SJSA1 (cell line): ENCODE measurements at regions not wholly inside any gene's neighbourhood (a gene's known extent, or its start where the extent isn't known, plus 50 kb on each side); places are given as distances from the start of the nearest gene placed in this dataset.
"Not testable (repeated sequence)": the region's sequence is repeated elsewhere in the genome, so short reads cannot be mapped to it uniquely, and the experiment has no call there.

Experiments used
- DNase-seq, 2 experiments: peaks; one replicate each; pipeline ENCODE4 v3.0.0-alpha.2; 2015 to 2020; ENCODE audit warnings: low spot score in 2 of 2, low read depth in 1 of 2
- H3K27ac ChIP-seq: fragments of 250-450 bp; sonication (Bioruptor Pico); 2 replicates; pipeline ENCODE4 v1.5.1; 2020; ENCODE audit warnings: mild to moderate bottlenecking, moderate library complexity
- H3K27me3 ChIP-seq: fragments of 250-450 bp; sonication (Bioruptor Pico); replicated peaks from 2 replicates; pipeline ENCODE4 v1.5.1; 2020; ENCODE audit warnings: mild to moderate bottlenecking, moderate library complexity
- H3K36me3 ChIP-seq: fragments of 250-450 bp; sonication (Bioruptor Pico); 2 replicates; pipeline ENCODE4 v1.5.1; 2020; ENCODE audit warnings: mild to moderate bottlenecking
- H3K4me1 ChIP-seq: fragments of 250-450 bp; sonication (Bioruptor Pico); replicated peaks from 2 replicates; pipeline ENCODE4 v1.6.1; 2021; ENCODE audit warnings: mild to moderate bottlenecking
- H3K4me3 ChIP-seq: fragments of 250-450 bp; sonication (Bioruptor Pico); 2 replicates; pipeline ENCODE4 v1.5.1; 2020; ENCODE audit warnings: mild to moderate bottlenecking
- H3K9me3 ChIP-seq: fragments of 250-450 bp; sonication (Bioruptor Pico); replicated peaks from 2 replicates; pipeline ENCODE4 v1.5.1; 2020; ENCODE audit warnings: mild to moderate bottlenecking

DNA sequence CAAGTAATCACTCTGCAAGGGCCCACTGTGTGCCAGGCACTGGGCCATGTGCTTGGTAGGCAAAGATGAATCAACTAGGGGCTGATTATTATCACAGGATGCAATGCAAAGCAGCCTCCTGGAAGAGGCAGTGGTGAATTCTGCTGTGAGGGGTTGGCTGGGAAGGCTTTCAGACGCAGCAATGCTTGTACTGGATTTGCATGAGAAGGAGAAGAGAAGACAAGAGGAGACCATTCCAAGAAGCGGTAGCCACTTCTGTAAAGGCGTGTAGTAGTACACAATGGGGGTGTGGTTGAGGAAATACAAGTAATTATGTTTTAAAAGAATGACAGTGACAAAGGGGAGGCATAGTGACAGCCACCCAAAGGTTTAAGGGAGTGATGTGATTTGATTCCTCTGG is 502.7 kb downstream of the PLCL1 start:
- no peaks in the 10 kb centered on the region for H3K36me3 ChIP-seq
- H3K9me3 ChIP-seq, result no peaks in the 10 kb centered on the region
- 0 out of 2 replicates have a peak, but pooled peaks cover 2% of the 10 kb centered on the region for H3K27me3 ChIP-seq
- H3K4me1 ChIP-seq, result no peaks in the 10 kb centered on the region
- no peak overlapping the region for H3K27ac ChIP-seq
- no peak for DNase-seq
- H3K4me3 ChIP-seq, result no peak overlapping the region

- no peak overlapping the region for H3K4me3 ChIP-seq
- no peak for DNase-seq
- no peak overlapping the region for H3K27ac ChIP-seq
- no peaks in the 10 kb centered on the region for H3K9me3 ChIP-seq
- no peaks in the 10 kb centered on the region for H3K4me1 ChIP-seq
- no peaks in the 10 kb centered on the region for H3K36me3 ChIP-seq
- H3K27me3 ChIP-seq, result 0 out of 2 replicates have a peak, but pooled peaks cover 2% of the 10 kb centered on the region
These were observed 500.5 kb downstream of the PLCL1 start for GRCh38 chr2:198304859-198305258.

GRCh38 chr2:198297350-198297749 is 493.0 kb downstream of the PLCL1 start:
- no peaks in the 10 kb centered on the region for H3K36me3 ChIP-seq
- H3K27me3 ChIP-seq, result no peaks in the 10 kb centered on the region; the same call in 1 of the 2 replicates
- H3K27ac ChIP-seq, result no peak overlapping the region
- H3K9me3 ChIP-seq, result no peaks in the 10 kb centered on the region
- H3K4me1 ChIP-seq, result no peaks in the 10 kb centered on the region
- no peak overlapping the region for H3K4me3 ChIP-seq
- no peak for DNase-seq

DNA sequence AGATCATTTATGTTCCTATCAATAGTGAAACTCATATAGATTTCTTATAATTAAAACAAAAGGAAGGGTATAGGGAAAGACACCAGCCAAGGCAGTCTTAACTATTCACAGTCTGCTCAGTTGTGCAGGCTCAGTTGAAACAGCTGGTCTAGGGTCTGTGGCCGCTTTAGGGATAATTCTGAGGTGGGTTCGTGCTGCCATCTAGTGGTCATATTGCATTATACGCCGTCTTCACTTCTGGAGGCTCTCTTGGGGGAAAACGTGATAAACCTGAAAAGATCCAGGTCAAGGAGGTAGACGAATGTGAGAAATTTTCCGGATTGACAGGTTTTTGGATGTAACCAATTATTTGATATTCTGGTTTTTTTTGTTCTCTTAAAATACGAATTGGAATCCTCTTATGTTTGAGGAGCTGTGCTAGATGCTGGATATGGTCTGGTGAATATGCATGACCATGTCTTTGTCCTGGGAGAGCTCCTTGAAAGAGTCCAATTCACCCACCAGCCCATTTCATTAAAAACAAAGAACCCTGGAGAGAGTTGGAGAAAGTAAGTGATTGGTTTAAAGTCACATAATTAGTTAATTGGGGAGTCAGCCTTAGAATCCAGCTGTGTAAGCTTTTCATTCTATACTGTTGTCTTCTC is 492.4 kb downstream of the PLCL1 start:
- H3K27me3 ChIP-seq, result no peaks in the 10 kb centered on the region; the same call in 1 of the 2 replicates
- no peaks in the 10 kb centered on the region for H3K4me1 ChIP-seq
- peak in 1 of 2 experiments; percentile 37 for DNase-seq
- H3K9me3 ChIP-seq, result no peaks in the 10 kb centered on the region
- no peak overlapping the region for H3K27ac ChIP-seq
- no peaks in the 10 kb centered on the region for H3K36me3 ChIP-seq
- no peak overlapping the region for H3K4me3 ChIP-seq

- no peaks in the 10 kb centered on the region for H3K4me1 ChIP-seq
- no peak overlapping the region for H3K4me3 ChIP-seq
- H3K27me3 ChIP-seq, result no peaks in the 10 kb centered on the region; the same call in 1 of the 2 replicates
- H3K27ac ChIP-seq, result no peak overlapping the region
- H3K36me3 ChIP-seq, result no peaks in the 10 kb centered on the region
- no peak for DNase-seq
- no peaks in the 10 kb centered on the region for H3K9me3 ChIP-seq
These were observed 488.9 kb downstream of the PLCL1 start for GRCh38 chr2:198293281-198293680.

- no peaks in the 10 kb centered on the region for H3K4me1 ChIP-seq
- no peaks in the 10 kb centered on the region; the same call in 1 of the 2 replicates for H3K27me3 ChIP-seq
These were observed 485.4 kb downstream of the PLCL1 start for GRCh38 chr2:198289811-198290210.

DNA sequence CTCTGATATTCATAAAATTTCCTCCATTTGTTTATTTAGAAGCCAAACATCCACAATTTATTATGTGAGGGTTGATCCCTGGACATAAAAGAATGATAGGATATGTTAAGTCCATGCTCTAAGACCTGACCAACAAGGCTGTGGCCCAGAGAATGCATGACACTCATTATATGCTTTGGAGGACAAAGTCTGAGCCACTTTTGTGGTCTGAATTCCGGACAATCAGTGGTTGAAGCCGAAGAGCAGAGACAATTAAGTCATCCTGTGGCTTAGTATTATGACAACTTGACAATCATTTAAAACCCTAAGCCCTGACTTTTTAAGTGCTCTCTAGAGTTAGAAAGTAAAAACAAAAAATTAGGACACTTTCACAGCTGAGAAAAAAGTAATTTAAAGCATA is 483.3 kb downstream of the PLCL1 start:
- no peaks in the 10 kb centered on the region for H3K9me3 ChIP-seq
- DNase-seq, result no peak
- H3K4me1 ChIP-seq, result no peaks in the 10 kb centered on the region
- H3K27me3 ChIP-seq, result no peaks in the 10 kb centered on the region; the same call in none of the 2 replicates
- H3K36me3 ChIP-seq, result no peaks in the 10 kb centered on the region
- H3K27ac ChIP-seq, result no peak overlapping the region
- no peak overlapping the region for H3K4me3 ChIP-seq

More at GRCh38 chr2:198289811-198290210, 485.4 kb downstream of the PLCL1 start:
- Histone ChIP-seq H3K27ac (no peak overlapping the region), H3K36me3 (no peaks in the 10 kb centered on the region), H3K9me3 (no peaks in the 10 kb centered on the region), H3K4me3 (no peak overlapping the region)
- no peak for DNase-seq

DNA sequence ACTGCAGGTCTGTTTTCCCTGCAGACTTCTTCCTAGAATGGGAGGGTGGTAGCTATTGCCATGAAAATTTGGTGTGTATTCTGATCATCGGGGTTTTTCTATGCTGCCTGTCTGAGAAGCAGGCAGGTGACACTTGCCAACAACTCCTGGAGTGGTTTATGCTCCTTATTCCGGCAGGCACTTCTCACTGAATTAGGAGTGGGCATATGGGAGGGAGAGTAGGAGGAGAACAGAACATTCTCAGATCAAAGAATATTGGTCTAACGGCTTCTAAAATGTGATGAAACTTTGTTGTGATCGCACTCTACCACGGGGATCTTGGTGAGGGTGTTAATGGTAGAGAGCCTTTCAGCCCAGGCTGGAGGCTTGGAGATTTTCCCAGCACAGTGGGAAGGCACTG is 480.8 kb downstream of the PLCL1 start:
- Histone ChIP-seq H3K9me3 (no peaks in the 10 kb centered on the region), H3K4me3 (no peak overlapping the region), H3K4me1 (no peaks in the 10 kb centered on the region), H3K27ac (no peak overlapping the region), H3K36me3 (no peaks in the 10 kb centered on the region), H3K27me3 (no peaks in the 10 kb centered on the region; the same call in none of the 2 replicates)
- DNase-seq, result no peak

- no peak for DNase-seq
- Histone ChIP-seq H3K27me3 (peaks cover 7% of the 10 kb centered on the region), H3K4me3 (no peak overlapping the region), H3K27ac (no peak overlapping the region), H3K4me1 (no peaks in the 10 kb centered on the region), H3K9me3 (no peaks in the 10 kb centered on the region), H3K36me3 (no peaks in the 10 kb centered on the region)
These were observed 478.8 kb downstream of the PLCL1 start for GRCh38 chr2:198283146-198283545.

DNA sequence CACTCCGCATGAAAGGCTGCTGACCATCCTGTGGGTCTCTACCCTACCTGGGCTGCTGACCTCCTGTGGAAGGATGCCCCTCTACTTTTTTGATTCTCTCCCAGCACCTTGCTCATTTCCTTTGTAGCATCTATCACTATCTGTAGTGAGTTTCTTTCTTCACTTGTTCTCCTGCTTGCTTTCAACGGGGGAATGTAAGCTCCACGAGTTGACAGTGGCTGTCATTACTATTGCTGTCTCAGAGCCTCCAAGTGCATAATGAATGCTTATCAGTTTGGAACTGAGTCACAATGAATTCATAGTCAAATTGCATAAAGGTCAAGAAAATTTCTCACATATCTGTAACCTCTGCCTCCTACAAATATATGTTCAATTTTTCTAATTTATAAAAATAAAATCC is 477.7 kb downstream of the PLCL1 start:
- no peaks in the 10 kb centered on the region for H3K4me1 ChIP-seq
- no peak overlapping the region for H3K27ac ChIP-seq

DNA sequence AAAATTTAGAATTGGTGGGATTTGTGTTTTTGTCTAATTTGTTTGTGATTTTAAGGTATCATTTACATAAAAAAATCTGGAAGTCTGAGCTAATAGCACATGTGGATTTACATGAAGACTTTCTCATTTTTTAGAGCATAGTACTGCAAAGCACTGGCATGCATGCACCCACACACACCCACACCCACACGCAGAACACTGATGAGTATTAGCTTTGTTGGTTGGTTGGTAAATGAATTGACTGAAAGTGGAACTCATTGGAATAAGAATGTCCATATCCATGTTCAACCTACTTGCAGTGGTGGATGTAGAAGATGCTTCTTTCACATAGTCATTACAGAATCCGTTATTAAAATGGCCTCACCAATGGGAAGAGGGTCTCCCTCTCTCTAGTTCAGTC is 475.8 kb downstream of the PLCL1 start:
- H3K4me1 ChIP-seq, result no peaks in the 10 kb centered on the region
- H3K4me3 ChIP-seq, result no peak overlapping the region
- no peak overlapping the region for H3K27ac ChIP-seq
- no peak for DNase-seq
- peaks cover 7% of the 10 kb centered on the region; the same call in 1 of the 2 replicates for H3K27me3 ChIP-seq
- no peaks in the 10 kb centered on the region for H3K36me3 ChIP-seq
- H3K9me3 ChIP-seq, result no peaks in the 10 kb centered on the region

More for the DNA sequence above, 477.7 kb downstream of the PLCL1 start:
- no peak overlapping the region for H3K4me3 ChIP-seq
- peaks cover 7% of the 10 kb centered on the region; the same call in 1 of the 2 replicates for H3K27me3 ChIP-seq
- H3K9me3 ChIP-seq, result no peaks in the 10 kb centered on the region
- no peak for DNase-seq
- H3K36me3 ChIP-seq, result no peaks in the 10 kb centered on the region

DNA sequence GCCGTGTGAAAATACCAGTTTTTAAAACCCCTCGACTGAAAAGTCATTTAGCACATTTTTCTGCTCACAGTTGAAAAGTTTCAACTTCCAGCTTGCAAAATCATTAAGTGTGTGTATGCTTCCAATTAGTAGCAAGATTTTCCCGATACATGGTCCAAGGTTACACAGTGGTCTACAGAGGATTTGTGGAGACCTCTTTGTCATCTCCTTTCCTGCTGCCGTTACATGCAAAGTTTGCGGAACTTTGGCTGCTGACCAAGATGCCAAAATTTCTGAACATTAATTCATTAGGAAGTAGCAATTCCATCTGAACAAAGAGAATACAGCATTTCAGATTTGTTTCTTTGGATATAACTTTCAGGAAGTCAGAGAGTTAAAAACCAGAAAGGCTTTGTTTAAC is 474.6 kb downstream of the PLCL1 start:
- Histone ChIP-seq H3K27me3 (peaks cover 7% of the 10 kb centered on the region; the same call in 1 of the 2 replicates), H3K4me1 (no peaks in the 10 kb centered on the region), H3K27ac (no peak overlapping the region), H3K4me3 (no peak overlapping the region), H3K9me3 (no peaks in the 10 kb centered on the region), H3K36me3 (no peaks in the 10 kb centered on the region)
- DNase-seq, result no peak

- Histone ChIP-seq H3K27ac (no peak overlapping the region), H3K27me3 (0 out of 2 replicates have a peak, but pooled peaks cover 7% of the 10 kb centered on the region), H3K36me3 (no peaks in the 10 kb centered on the region), H3K4me3 (no peak overlapping the region), H3K4me1 (no peaks in the 10 kb centered on the region), H3K9me3 (no peaks in the 10 kb centered on the region)
- DNase-seq, result no peak
These were observed 472.8 kb downstream of the PLCL1 start for GRCh38 chr2:198277181-198277580.

GRCh38 chr2:198273660-198274059 is 469.3 kb downstream of the PLCL1 start:
- DNase-seq, result no peak
- Histone ChIP-seq H3K9me3 (no peaks in the 10 kb centered on the region), H3K27ac (no peak overlapping the region), H3K4me1 (no peaks in the 10 kb centered on the region), H3K36me3 (no peaks in the 10 kb centered on the region), H3K4me3 (no peak overlapping the region), H3K27me3 (no peaks in the 10 kb centered on the region)

DNA sequence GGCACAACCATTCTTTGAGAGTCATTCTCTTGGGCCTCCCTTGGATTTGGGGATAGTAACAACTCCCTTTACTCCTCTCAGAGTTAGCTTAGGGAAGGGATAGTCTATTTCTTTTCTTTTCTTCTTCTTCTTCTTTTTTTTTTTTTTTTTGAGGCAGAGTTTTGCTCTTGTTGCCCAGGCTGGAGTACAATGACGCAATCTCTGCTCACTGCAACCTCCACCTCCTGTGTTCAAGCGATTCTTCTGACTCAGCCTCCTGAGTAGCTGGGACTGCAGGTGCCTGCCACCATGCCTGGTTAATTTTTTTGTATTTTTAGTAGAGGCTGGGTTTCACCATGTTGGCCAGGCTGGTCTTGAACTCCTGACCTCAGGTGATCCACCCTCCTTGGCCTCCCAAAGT is 465.8 kb downstream of the PLCL1 start:
- not testable (repeated sequence) for H3K4me1 ChIP-seq, H3K27ac ChIP-seq, H3K27me3 ChIP-seq, H3K4me3 ChIP-seq, H3K36me3 ChIP-seq, H3K9me3 ChIP-seq, DNase-seq
